Chondrocyte (in vitro differentiated cells): ENCODE measurements at regions not wholly inside any gene's neighbourhood (a gene's known extent, or its start where the extent isn't known, plus 50 kb on each side); places are given as distances from the start of the nearest gene placed in this dataset.

Experiments
- DNase-seq: peaks from one replicate; pipeline ENCODE4 v3.0.0; 2021; ENCODE audit warnings: mixed read lengths, low spot score
- H3K27ac Mint-ChIP-seq: one replicate; pipeline ENCODE4 v1.8.0; 2021; ENCODE audit warnings: mild to moderate bottlenecking, moderate library complexity, mixed read lengths; ENCODE audit not compliant: unreplicated experiment
- H3K27me3 Mint-ChIP-seq: 2 replicates; pipeline ENCODE4 v1.8.0; 2021; ENCODE audit warnings: low read depth, mixed read lengths
- H3K36me3 Mint-ChIP-seq: 2 replicates; pipeline ENCODE4 v1.8.0; 2021; ENCODE audit warnings: low read depth, mixed read lengths
- H3K4me1 Mint-ChIP-seq: 2 replicates; pipeline ENCODE4 v1.8.0; 2021; ENCODE audit warnings: low read depth, mild to moderate bottlenecking, mixed read lengths
- H3K4me3 Mint-ChIP-seq: one replicate; pipeline ENCODE4 v1.8.0; 2021; ENCODE audit warnings: mild to moderate bottlenecking, moderate library complexity, mixed read lengths; ENCODE audit not compliant: unreplicated experiment
- H3K9me3 Mint-ChIP-seq: 2 replicates; pipeline ENCODE4 v1.8.0; 2021; ENCODE audit warnings: low read depth, mixed read lengths
- CTCF ChIP-seq: fragments of 200-600 bp; sonication (generic); IDR thresholded peaks from 2 replicates; pipeline ENCODE4 v1.5.0; 2021; ENCODE audit warnings: antibody characterized with exemption, mild to moderate bottlenecking, moderate library complexity

- TF ChIP-seq CTCF = no peak
- Mint-ChIP-seq H3K4me3 (no peak overlapping the region), H3K27ac (no peak overlapping the region), H3K36me3 (no peaks in the 10 kb centered on the region), H3K9me3 (no peaks in the 10 kb centered on the region), H3K27me3 (peaks cover 2% of the 10 kb centered on the region), H3K4me1 (peaks cover 31% of the 10 kb centered on the region)
- DNase-seq = peak; percentile 95
Measured at GRCh38 chr11:16607675-16608644, 130.5 kb upstream of the C11orf58 start.

- Mint-ChIP-seq H3K36me3 (no peaks in the 10 kb centered on the region), H3K4me3 (no peak overlapping the region), H3K9me3 (no peaks in the 10 kb centered on the region), H3K4me1 (peaks cover 29% of the 10 kb centered on the region), H3K27me3 (peaks cover 2% of the 10 kb centered on the region), H3K27ac (no peak overlapping the region)
- peak; percentile 9 for TF ChIP-seq CTCF
- no peak for DNase-seq
Measured at GRCh38 chr11:16606784-16607674, 131.4 kb upstream of the C11orf58 start.

GRCh38 chr11:16605894-16606783 is 132.3 kb upstream of the C11orf58 start:
- Mint-ChIP-seq H3K4me1 (peaks cover 22% of the 10 kb centered on the region), H3K9me3 (no peaks in the 10 kb centered on the region), H3K36me3 (no peaks in the 10 kb centered on the region), H3K27ac (no peak overlapping the region), H3K4me3 (no peak overlapping the region), H3K27me3 (no peaks in the 10 kb centered on the region)
- DNase-seq = no peak
- TF ChIP-seq CTCF = peak; percentile 96

DNA sequence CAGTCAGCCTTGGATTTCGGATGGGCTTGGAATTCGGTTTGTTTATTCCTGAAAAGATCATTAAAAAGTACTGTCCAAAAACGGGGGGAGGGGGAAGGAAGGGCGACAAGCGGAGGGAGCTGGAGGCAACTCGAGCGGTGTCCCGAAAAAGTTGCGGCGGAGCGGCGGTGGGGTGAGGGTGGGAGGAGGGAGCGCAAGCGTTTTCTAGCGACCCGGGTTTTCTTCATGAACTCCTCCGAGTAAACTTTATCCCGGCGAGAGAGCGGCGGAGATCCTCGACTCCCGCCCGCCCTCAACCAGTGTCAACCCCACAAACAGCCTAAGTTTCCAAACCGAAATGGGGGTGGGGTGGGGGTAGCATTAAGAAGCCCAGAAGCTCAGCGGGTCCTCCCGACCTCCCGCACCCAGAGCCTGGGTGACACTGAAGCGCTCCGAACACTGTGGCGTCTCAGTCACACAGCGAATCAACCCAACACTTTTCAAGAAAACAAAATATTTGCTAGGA is 133.0 kb upstream of the C11orf58 start:
- no peak for DNase-seq
- Mint-ChIP-seq H3K9me3 (no peaks in the 10 kb centered on the region), H3K4me3 (no peak overlapping the region), H3K27me3 (no peaks in the 10 kb centered on the region), H3K4me1 (peaks cover 24% of the 10 kb centered on the region), H3K27ac (no peak overlapping the region), H3K36me3 (no peaks in the 10 kb centered on the region)
- TF ChIP-seq CTCF = no peak
